ENCODE measurements at regions not wholly inside any gene's neighbourhood (a gene's known extent, or its start where the extent isn't known, plus 50 kb on each side); places are given as distances from the start of the nearest gene placed in this dataset.
A peak's percentile ranks its signal among the peaks of the same experiment; 100 is the strongest.

GRCh38 chr2:24421668-24422067, 61.3 kb upstream of the ITSN2 start:
- intact Hi-C loops (cut with micrococcal nuclease), result loop anchor here (1.0 kb wide), 1 partner anchor 406 kb away; no protein-coding TSS in a partner anchor
- no peak overlapping the region for H3K9ac ChIP-seq (ENCODE audit: low read length)
- POLR2A ChIA-PET, result interaction anchor here (1.4 kb wide), 1 partner anchor 406 kb away, joined by 3 read pairs; no protein-coding TSS in a partner anchor
- no peaks in the 10 kb centered on the region for H3K4me1 ChIP-seq (ENCODE audit: control insufficient read depth in 1 of 2, insufficient read depth in 2 of 2, low read length in 2 of 2)
- H3K36me3 ChIP-seq (ENCODE audit: control insufficient read depth in 1 of 2, insufficient read depth in 2 of 2, low read length in 2 of 2), result no peaks in the 10 kb centered on the region
- no peak overlapping the region for H3K4me3 ChIP-seq (replicated peaks in 1 of 2; ENCODE audit: low read depth in 1 of 2, low read length in 2 of 2)
- peak; percentile 48 for DNase-seq (ENCODE audit: low read depth, low spot score)
- H4K20me1 ChIP-seq (ENCODE audit: insufficient read depth), result no peaks in the 10 kb centered on the region
- RAD21 ChIA-PET (ENCODE audit: low non-redundant PET in 1 of 2, low total read pairs in 2 of 2, uncharacterized antibody in 2 of 2, unreplicated experiment in 2 of 2), result interaction anchor here (0.6 to 2.0 kb wide), 5 partner anchors 400 to 806 kb away, joined by 3 to 6 read pairs (median 3); no protein-coding TSS in a partner anchor
- no peak for TF ChIP-seq TCF7L2 (IDR thresholded peaks at IDR 0.05; ENCODE audit: borderline replicate concordance, extremely low read depth, insufficient read depth, insufficient read length)
- TF ChIP-seq, protein P1, sequence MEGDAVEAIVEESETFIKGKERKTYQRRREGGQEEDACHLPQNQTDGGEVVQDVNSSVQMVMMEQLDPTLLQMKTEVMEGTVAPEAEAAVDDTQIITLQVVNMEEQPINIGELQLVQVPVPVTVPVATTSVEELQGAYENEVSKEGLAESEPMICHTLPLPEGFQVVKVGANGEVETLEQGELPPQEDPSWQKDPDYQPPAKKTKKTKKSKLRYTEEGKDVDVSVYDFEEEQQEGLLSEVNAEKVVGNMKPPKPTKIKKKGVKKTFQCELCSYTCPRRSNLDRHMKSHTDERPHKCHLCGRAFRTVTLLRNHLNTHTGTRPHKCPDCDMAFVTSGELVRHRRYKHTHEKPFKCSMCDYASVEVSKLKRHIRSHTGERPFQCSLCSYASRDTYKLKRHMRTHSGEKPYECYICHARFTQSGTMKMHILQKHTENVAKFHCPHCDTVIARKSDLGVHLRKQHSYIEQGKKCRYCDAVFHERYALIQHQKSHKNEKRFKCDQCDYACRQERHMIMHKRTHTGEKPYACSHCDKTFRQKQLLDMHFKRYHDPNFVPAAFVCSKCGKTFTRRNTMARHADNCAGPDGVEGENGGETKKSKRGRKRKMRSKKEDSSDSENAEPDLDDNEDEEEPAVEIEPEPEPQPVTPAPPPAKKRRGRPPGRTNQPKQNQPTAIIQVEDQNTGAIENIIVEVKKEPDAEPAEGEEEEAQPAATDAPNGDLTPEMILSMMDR (IDR thresholded peaks at IDR 0.05 in 2 of 3, conservative IDR thresholded peaks at IDR 0.05 in 1 of 3; ENCODE audit: borderline replicate concordance in 1 of 3, insufficient read depth in 1 of 3, low read depth in 2 of 3, low read length in 2 of 3), result peak; percentile 59 to 90 (median 84); a peak in 5 of 6 replicates
- peak; percentile 51 for TF ChIP-seq YY1 (IDR thresholded peaks at IDR 0.05; ENCODE audit: extremely low read depth, insufficient replicate concordance, low read depth, low read length)
- peak; percentile 94 for TF ChIP-seq RAD21 (IDR thresholded peaks at IDR 0.05; ENCODE audit: low read depth)
- TF ChIP-seq SRF (IDR thresholded peaks at IDR 0.05; ENCODE audit: low read depth), result no peak
- CTCF ChIA-PET, result interaction anchor here (0.8 to 4.6 kb wide), 4 partner anchors 11 to 405 kb away, joined by 3 to 54 read pairs (median 5); no protein-coding TSS in a partner anchor
- no peaks in the 10 kb centered on the region for H3K27me3 ChIP-seq (ENCODE audit: insufficient read depth, low read length)
- peak; percentile 97 for ATAC-seq
- H3K9me2 ChIP-seq (ENCODE audit: insufficient read depth), result no peaks in the 10 kb centered on the region
- BruUV-seq (replicated peaks), result no TSS peak
- no peaks in the 10 kb centered on the region for H3K9me3 ChIP-seq (ENCODE audit: control insufficient read depth in 1 of 2, insufficient read depth in 1 of 2, low read depth in 1 of 2, low read length in 2 of 2)
- peak overlapping the region; percentile 31 for H2AFZ ChIP-seq (ENCODE audit: low read depth, low read length, poor library complexity, severe bottlenecking)
- no peaks in the 10 kb centered on the region for H3K79me2 ChIP-seq (ENCODE audit: insufficient read depth, low read length)
- H3K27ac ChIP-seq (ENCODE audit: low read depth, low read length), result no peak overlapping the region
- no peak overlapping the region for H3K4me2 ChIP-seq (ENCODE audit: low read length)

GRCh38 chr2:24420373-24420772, 60.0 kb upstream of the ITSN2 start:
- Histone ChIP-seq H2AFZ (ENCODE audit: low read depth, low read length, poor library complexity, severe bottlenecking) (no peak overlapping the region), H3K9me3 (ENCODE audit: control insufficient read depth in 1 of 2, insufficient read depth in 1 of 2, low read depth in 1 of 2, low read length in 2 of 2) (no peaks in the 10 kb centered on the region), H4K20me1 (ENCODE audit: insufficient read depth) (no peaks in the 10 kb centered on the region), H3K27me3 (ENCODE audit: insufficient read depth, low read length) (no peaks in the 10 kb centered on the region), H3K9ac (ENCODE audit: low read length) (no peak overlapping the region), H3K4me1 (ENCODE audit: control insufficient read depth in 1 of 2, insufficient read depth in 2 of 2, low read length in 2 of 2) (no peaks in the 10 kb centered on the region), H3K9me2 (ENCODE audit: insufficient read depth) (no peaks in the 10 kb centered on the region), H3K4me3 (replicated peaks in 1 of 2; ENCODE audit: low read depth in 1 of 2, low read length in 2 of 2) (no peak overlapping the region), H3K79me2 (ENCODE audit: insufficient read depth, low read length) (no peaks in the 10 kb centered on the region), H3K27ac (ENCODE audit: low read depth, low read length) (no peak overlapping the region), H3K4me2 (ENCODE audit: low read length) (no peak overlapping the region), H3K36me3 (ENCODE audit: control insufficient read depth in 1 of 2, insufficient read depth in 2 of 2, low read length in 2 of 2) (no peaks in the 10 kb centered on the region)
- BruUV-seq (replicated peaks), result no TSS peak
- intact Hi-C loops (cut with micrococcal nuclease), result no loop called here
- RAD21 ChIA-PET (ENCODE audit: low non-redundant PET in 1 of 2, low total read pairs in 2 of 2, uncharacterized antibody in 2 of 2, unreplicated experiment in 2 of 2), result no interaction called here
- DNase-seq (ENCODE audit: low read depth, low spot score), result no peak
- POLR2A ChIA-PET, result interaction anchor here (0.7 kb wide), 1 partner anchor 36 kb away, joined by 3 read pairs; no protein-coding TSS in a partner anchor
- CTCF ChIA-PET, result interaction anchor here (4.6 kb wide), 1 partner anchor 406 kb away, joined by 54 read pairs; no protein-coding TSS in a partner anchor
- ATAC-seq, result no peak
- TF ChIP-seq POLR2AphosphoS5 (IDR thresholded peaks at IDR 0.05; ENCODE audit: low read depth, low read length) (no peak), JUND (IDR thresholded peaks at IDR 0.05) (no peak), CBX3 (IDR thresholded peaks at IDR 0.05; ENCODE audit: low read depth) (no peak), EGR1 (IDR thresholded peaks at IDR 0.05; ENCODE audit: low read depth) (no peak), POLR2A (IDR thresholded peaks at IDR 0.05; ENCODE audit: borderline replicate concordance, extremely low read depth, insufficient read depth, insufficient read length) (no peak), EZH2 (IDR thresholded peaks at IDR 0.05) (no peak)
- TF ChIP-seq, protein P1 (IDR thresholded peaks at IDR 0.05 in 2 of 3, conservative IDR thresholded peaks at IDR 0.05 in 1 of 3; ENCODE audit: borderline replicate concordance in 1 of 3, insufficient read depth in 1 of 3, low read depth in 2 of 3, low read length in 2 of 3), result no peak
- TF ChIP-seq, protein P2, sequence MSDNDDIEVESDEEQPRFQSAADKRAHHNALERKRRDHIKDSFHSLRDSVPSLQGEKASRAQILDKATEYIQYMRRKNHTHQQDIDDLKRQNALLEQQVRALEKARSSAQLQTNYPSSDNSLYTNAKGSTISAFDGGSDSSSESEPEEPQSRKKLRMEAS (IDR thresholded peaks at IDR 0.05), result no peak
- TF ChIP-seq, protein P3, sequence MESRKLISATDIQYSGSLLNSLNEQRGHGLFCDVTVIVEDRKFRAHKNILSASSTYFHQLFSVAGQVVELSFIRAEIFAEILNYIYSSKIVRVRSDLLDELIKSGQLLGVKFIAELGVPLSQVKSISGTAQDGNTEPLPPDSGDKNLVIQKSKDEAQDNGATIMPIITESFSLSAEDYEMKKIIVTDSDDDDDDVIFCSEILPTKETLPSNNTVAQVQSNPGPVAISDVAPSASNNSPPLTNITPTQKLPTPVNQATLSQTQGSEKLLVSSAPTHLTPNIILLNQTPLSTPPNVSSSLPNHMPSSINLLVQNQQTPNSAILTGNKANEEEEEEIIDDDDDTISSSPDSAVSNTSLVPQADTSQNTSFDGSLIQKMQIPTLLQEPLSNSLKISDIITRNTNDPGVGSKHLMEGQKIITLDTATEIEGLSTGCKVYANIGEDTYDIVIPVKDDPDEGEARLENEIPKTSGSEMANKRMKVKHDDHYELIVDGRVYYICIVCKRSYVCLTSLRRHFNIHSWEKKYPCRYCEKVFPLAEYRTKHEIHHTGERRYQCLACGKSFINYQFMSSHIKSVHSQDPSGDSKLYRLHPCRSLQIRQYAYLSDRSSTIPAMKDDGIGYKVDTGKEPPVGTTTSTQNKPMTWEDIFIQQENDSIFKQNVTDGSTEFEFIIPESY (IDR thresholded peaks at IDR 0.05; ENCODE audit: extremely low read depth, insufficient replicate concordance, low read length), result no peak
